GM18858 (cell line): ENCODE measurements at regions not wholly inside any gene's neighbourhood (a gene's known extent, or its start where the extent isn't known, plus 50 kb on each side); places are given as distances from the start of the nearest gene placed in this dataset.

Experiments
- ATAC-seq: cut with Tn5 transposase; IDR thresholded peaks from one replicate; pipeline ENCODE4 v1.9.1; 2021; ENCODE audit not compliant: unreplicated experiment

GRCh38 chr2:176536439-176537133 is 267.3 kb downstream of the MTX2 start:
- ATAC-seq = no peak

DNA sequence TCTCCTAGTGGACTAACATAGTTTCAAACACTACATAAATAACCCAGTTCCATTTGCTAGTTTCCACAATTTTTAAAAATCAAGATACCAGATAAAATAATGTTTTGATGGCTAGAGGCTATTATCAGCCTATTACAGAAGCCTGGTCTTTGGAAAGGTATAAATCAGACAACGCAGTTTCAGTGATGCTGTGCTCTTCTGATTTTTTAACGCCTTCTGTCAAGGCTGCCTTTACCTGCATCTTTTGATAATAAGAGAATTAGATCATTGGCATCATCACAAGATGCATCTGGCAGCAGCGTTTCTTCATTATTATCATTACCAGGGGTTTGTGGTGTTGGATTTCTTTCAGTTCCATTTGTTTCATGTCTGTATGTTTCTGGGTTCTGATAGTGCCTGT is 268.7 kb downstream of the MTX2 start:
- no peak for ATAC-seq

DNA sequence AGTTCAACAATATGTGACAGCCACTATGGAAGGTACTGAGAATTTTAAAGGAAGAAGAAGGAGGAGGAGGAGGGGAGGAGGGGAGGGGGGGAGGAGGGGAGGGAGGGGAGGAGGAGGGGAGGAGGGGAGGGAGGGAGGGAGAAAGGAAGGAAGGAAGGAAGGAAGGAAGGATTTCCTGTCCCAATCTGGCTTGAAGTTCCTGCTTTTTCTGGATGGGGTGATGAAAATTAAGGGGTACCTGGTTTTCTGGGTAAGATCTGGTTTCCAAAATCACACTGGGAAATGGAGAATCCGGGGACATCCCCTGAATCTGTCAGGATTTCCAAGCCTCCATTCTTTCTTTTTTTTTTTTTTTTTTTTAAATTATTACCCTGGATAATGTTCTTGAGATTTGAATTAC is 271.8 kb downstream of the MTX2 start:
- ATAC-seq = no peak

- ATAC-seq = no peak
Observed at GRCh38 chr2:176542476-176542875, 273.2 kb downstream of the MTX2 start.

DNA sequence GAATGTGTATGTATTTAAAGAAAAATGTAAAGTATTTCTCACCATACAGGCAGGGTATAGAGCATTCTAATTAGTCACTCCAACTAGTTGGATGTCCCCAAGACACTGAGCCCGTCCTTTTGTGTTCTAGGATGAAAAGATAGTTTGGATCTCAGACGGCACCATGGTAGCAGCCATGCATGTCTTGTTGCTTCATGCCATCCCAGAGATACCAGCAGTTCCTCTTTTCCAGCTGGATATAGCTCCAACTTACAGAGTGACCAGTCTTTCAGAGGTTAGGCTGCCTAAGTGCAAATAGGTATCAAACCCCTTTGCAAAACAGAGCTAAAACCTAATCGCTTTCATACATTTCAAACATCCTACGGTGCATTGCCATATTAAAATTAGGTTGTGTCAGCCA is 275.3 kb downstream of the MTX2 start:
- no peak for ATAC-seq

GRCh38 chr2:176544991-176545956 is 276.0 kb downstream of the MTX2 start:
- ATAC-seq = no peak

DNA sequence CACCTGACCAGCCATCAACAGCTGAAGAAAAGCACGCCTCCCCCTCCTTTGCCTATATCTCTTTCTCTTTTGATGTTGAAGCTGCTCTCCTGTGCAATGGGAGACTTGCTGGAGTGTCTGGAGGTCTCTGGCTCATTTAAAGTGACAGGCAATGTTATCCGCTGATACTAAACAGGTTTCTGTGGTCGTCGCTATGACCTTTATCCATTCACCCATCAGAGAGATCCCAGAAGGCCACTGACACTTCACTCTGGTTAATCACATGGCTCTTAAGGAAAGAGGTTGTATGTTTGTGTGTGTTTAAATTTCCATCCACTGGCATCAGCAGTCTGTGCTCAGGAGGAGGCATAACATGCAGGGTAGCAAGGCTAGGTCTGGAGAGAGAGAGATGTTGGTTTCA is 277.3 kb downstream of the MTX2 start:
- no peak for ATAC-seq

DNA sequence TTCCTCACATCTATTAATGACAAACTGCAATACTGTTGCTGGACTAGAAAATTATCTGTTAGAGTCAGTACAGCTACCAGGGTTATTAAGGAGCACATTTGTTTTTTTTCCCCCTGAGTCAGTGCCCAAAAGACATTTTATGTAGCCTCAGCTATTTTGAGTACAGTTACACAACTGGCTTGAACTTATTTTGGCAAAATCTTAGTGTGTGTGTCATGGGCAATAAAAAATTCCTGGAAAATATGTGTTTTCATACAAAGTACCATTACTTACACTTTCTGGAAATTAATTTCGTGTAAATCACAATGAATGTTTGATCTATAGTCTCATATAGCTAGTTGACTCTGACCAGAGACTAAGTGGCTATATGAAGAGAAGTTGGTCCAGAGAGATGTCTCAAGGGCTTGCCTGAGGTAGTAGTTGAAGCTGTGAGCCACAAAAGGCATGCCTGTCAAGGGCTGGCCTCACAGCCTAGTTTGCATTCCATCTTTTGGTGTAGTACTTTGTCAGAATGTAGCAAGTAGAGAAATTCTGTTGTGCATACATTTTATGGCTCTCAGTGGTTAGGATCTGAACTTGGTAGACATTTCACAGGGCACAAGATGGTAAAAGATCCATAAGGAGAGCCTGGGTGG is 283.4 kb downstream of the MTX2 start:
- no peak for ATAC-seq

GRCh38 chr2:176553685-176554100 is 284.5 kb downstream of the MTX2 start:
- ATAC-seq = no peak

GRCh38 chr2:176554101-176555048 is 285.1 kb downstream of the MTX2 start:
- no peak for ATAC-seq

GRCh38 chr2:176555112-176555511 is 285.9 kb downstream of the MTX2 start:
- ATAC-seq = no peak

- no peak for ATAC-seq
Observed at GRCh38 chr2:176555781-176556180, 286.5 kb downstream of the MTX2 start.

- no peak for ATAC-seq
Observed at GRCh38 chr2:176556373-176556772, 287.1 kb downstream of the MTX2 start.

DNA sequence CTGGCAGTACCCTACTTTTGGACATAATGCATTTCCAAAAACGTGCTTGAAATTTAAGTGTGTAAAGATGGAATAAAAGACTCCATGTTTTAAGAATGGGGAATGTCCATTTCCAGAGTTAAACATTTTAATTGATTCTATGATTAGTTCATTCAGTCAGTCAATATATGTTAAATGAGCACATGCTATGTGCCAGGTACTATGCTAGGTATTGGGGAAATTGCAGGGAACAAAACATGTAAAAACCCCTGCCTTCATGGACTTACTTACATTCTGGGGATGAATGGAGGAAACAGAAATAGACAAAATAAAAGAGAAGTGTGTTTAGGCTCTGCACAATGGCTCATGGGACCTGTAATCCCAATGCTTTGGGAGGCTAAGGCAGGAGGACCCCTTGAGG is 288.6 kb downstream of the MTX2 start:
- ATAC-seq = no peak

- ATAC-seq = no peak
Observed at GRCh38 chr2:176558574-176559140, 289.4 kb downstream of the MTX2 start.

DNA sequence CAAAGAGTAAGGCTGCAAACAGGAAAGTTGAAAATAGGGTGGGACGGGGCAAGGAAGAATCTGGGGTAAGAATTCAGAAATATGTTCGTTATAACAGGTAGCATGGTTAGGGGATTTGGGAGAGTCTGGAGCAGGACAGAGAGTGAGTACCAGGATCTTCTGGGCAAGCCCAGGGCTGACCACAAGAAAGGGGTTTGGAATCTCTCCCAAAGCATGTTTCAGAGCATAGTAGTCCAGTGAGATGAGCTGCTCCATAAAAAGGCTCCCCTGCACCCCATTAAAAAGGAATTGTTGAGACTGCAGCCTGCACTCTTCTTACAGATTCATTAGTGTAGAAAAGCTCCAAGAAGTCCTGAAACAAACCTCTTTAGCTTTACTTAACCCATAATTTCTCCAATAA is 291.1 kb downstream of the MTX2 start:
- ATAC-seq = no peak

GRCh38 chr2:176561706-176562105 is 292.5 kb downstream of the MTX2 start:
- no peak for ATAC-seq

DNA sequence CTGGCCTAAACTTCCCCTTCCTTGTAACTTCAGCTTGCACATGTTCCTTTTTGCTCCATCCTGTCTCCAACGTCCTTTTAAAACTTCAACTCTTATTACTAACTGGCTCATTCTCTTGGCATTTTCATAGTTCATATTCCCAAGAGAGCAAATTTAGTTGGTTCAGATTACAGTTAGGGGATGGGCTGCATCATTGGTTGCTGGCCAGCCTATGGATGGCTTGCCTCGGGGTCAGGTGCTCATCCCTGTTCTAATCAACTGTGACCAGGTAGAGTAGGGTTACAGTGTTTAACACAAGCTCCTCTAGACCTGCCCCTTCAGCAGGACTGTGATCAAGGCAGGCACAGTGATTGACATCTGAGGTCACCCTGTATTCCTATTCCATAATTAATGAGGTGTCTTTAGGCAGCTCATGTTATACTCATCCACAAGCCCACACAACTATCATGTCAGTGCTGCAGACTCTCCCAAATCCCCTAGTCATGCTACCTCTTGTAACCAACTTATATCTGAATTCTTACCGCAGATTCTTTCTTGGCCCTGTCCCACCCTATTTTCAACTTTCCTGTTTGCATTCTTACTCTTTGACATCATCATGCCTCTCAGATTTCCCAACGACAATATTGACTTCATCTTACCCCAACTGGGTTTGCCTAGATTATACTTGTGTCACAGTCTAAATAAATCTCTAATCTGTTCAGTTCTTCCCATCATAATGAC is 293.3 kb downstream of the MTX2 start:
- ATAC-seq = no peak

GRCh38 chr2:176565641-176566323 is 296.5 kb downstream of the MTX2 start:
- ATAC-seq = no peak
